IPS-18a (cell line): ENCODE measurements at regions not wholly inside any gene's neighbourhood (a gene's known extent, or its start where the extent isn't known, plus 50 kb on each side); places are given as distances from the start of the nearest gene placed in this dataset.
"Not testable (repeated sequence)": the region's sequence is repeated elsewhere in the genome, so short reads cannot be mapped to it uniquely, and the experiment has no call there.

Experiments used
- H3K27ac ChIP-seq: one replicate; pipeline ENCODE4 v1.5.1; 2013; ENCODE audit warnings: low read length
- H3K27me3 ChIP-seq: one replicate; pipeline ENCODE4 v1.6.1; 2013; ENCODE audit warnings: mild to moderate bottlenecking, low read length; ENCODE audit not compliant: control insufficient read depth, insufficient read depth
- H3K36me3 ChIP-seq: one replicate; pipeline ENCODE4 v1.6.1; 2013; ENCODE audit warnings: low read depth, low read length; ENCODE audit not compliant: control insufficient read depth
- H3K4me1 ChIP-seq: one replicate; pipeline ENCODE4 v1.6.1; 2013; ENCODE audit warnings: low read depth, low read length; ENCODE audit not compliant: control insufficient read depth
- H3K4me3 ChIP-seq: one replicate; pipeline ENCODE4 v1.5.1; 2013; ENCODE audit warnings: low read length
- H3K9ac ChIP-seq: one replicate; pipeline ENCODE4 v1.6.1; 2013; ENCODE audit warnings: mild to moderate bottlenecking, low read length, moderate library complexity
- H3K9me3 ChIP-seq: one replicate; pipeline ENCODE4 v1.6.1; 2013; ENCODE audit warnings: low read depth, low read length; ENCODE audit not compliant: control insufficient read depth

DNA sequence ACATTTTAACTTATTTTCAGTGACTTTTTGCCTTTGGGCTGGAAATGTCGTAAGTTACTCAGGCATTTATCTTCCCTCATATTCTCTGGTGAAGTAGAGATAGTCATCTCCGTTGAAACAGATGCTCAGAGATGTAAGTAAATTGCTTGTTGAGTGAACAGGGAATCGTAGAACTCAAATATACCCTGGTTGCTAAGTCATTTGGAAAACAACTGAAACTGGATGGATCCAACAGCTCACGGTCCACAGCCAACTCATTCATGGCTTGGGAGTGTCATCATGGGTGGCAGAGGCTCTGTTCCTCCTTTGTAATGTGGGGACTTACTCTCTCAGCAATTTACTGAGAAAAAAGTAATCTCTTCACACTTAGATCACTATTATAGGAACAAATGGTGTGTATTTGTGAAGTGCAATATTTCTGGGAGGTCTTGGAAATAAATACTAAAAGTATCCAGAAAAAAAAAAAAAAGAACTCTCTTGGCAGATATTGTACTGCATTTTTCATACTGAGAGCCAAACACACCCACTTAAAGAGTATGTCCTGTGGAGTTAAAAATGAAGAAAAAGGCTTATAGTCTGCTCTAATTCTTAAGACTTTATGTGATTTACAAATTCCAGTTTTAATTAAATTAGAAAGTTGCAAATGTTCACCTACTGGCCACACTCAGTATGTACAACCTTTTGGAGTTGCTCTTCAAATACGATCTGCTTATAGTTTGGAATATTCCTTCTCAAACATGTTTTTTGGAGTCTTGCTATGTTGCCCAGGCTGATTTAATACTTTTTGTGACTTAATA, 107.4 kb downstream of the LEPR start:
- Histone ChIP-seq H3K27ac (no peak overlapping the region), H3K9me3 (no peaks in the 10 kb centered on the region), H3K9ac (no peak overlapping the region), H3K4me1 (no peaks in the 10 kb centered on the region), H3K4me3 (no peak overlapping the region), H3K27me3 (peaks cover 48% of the 10 kb centered on the region), H3K36me3 (no peaks in the 10 kb centered on the region)

DNA sequence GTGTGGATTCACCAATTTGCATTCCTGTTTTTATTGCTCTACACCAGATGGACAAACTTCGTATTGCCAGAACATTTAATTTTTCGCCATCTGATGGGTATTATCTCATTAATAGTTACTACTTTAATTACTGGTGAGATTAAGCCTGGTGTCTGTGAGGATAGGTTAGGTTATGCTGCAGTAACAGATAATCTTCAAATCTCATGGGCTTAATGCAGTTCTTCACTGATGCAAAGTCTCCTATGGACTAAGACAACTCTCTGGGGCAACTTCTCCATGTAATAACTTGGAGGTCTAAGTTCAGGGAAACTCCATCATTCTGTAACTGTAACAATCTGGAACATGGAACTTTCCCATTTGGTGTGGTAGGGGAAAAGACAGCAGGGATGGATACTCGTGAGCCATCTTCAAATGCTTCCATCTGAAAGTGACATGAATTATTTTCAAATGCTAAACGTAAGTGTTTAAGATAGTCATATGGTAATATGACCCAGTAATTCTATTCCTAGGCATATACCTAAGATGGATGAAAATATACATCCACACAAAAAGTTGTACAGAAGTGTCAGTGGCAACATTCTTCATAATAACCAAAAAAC, 111.6 kb downstream of the LEPR start:
- H3K9ac ChIP-seq, result no peak overlapping the region
- H3K4me3 ChIP-seq, result no peak overlapping the region
- no peaks in the 10 kb centered on the region for H3K36me3 ChIP-seq
- no peaks in the 10 kb centered on the region for H3K9me3 ChIP-seq
- H3K27ac ChIP-seq, result no peak overlapping the region
- peaks cover 10% of the 10 kb centered on the region for H3K27me3 ChIP-seq
- no peaks in the 10 kb centered on the region for H3K4me1 ChIP-seq

DNA sequence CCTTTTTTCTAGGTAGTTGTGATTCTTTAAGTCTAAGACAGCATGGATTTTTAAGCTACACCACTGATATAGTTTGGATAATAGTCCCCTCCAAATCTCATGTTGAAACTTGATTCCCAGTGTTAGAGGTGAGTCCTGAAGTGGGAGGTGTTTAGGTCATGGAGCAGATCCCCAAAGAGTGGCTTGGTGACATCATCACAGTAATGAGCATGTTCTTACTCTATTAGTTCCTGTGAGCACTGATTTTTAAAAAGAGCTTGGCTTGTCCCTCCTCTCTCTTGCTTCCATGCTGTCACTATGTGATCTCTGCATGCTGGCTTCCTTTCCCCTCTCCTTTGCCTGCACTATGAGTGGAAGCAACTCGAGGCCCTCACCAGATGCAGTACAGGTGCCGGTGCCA, 115.5 kb downstream of the LEPR start:
- Histone ChIP-seq H3K36me3 (no peaks in the 10 kb centered on the region), H3K27ac (no peak overlapping the region), H3K4me3 (no peak overlapping the region), H3K27me3 (no peaks in the 10 kb centered on the region), H3K9me3 (no peaks in the 10 kb centered on the region), H3K4me1 (no peaks in the 10 kb centered on the region), H3K9ac (no peak overlapping the region)

DNA sequence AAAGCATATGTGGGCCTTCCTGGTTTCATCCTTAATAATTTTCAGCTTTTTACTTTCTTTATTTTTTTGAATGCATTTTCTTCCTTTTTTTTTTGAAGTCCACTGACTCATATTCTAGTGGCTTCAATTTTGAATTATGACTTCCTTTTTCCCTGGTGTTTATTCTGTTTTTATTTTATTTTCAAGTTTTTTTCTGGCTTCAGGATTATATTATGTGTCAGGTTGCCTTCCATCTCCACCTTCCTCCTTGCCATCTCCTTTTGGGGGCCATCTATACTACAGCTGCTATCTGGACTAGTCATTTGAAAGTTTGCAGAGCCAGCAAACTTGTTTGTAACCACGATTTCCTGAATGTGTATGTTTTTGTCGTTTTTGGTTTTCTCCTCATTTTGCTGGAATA, 117.6 kb downstream of the LEPR start:
- no peak overlapping the region for H3K4me3 ChIP-seq
- no peaks in the 10 kb centered on the region for H3K36me3 ChIP-seq
- H3K27me3 ChIP-seq, result no peaks in the 10 kb centered on the region
- no peak overlapping the region for H3K27ac ChIP-seq
- H3K4me1 ChIP-seq, result no peaks in the 10 kb centered on the region
- H3K9ac ChIP-seq, result no peak overlapping the region
- no peaks in the 10 kb centered on the region for H3K9me3 ChIP-seq

DNA sequence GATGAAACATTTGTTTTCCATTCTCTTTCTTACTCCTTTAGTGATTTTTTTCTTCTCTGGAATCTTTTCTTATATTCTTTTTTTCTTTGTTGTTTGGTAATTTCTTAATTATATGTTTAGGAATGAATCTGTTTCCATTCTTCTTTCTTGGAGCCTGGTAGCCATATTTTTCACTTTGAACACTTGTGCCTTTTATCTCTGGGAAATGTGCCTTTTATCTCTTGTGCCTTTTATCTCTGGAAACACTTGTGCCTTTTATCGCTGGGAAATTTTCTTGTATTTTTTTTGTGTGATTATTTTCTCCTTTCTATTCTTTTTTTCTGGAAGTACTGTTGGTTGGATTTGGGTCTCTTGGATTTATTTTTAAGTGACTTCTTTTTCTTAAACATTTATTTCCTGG, 118.2 kb downstream of the LEPR start:
- no peak overlapping the region for H3K9ac ChIP-seq
- no peaks in the 10 kb centered on the region for H3K4me1 ChIP-seq
- H3K27ac ChIP-seq, result no peak overlapping the region
- H3K27me3 ChIP-seq, result no peaks in the 10 kb centered on the region
- no peak overlapping the region for H3K4me3 ChIP-seq
- no peaks in the 10 kb centered on the region for H3K9me3 ChIP-seq
- H3K36me3 ChIP-seq, result no peaks in the 10 kb centered on the region

DNA sequence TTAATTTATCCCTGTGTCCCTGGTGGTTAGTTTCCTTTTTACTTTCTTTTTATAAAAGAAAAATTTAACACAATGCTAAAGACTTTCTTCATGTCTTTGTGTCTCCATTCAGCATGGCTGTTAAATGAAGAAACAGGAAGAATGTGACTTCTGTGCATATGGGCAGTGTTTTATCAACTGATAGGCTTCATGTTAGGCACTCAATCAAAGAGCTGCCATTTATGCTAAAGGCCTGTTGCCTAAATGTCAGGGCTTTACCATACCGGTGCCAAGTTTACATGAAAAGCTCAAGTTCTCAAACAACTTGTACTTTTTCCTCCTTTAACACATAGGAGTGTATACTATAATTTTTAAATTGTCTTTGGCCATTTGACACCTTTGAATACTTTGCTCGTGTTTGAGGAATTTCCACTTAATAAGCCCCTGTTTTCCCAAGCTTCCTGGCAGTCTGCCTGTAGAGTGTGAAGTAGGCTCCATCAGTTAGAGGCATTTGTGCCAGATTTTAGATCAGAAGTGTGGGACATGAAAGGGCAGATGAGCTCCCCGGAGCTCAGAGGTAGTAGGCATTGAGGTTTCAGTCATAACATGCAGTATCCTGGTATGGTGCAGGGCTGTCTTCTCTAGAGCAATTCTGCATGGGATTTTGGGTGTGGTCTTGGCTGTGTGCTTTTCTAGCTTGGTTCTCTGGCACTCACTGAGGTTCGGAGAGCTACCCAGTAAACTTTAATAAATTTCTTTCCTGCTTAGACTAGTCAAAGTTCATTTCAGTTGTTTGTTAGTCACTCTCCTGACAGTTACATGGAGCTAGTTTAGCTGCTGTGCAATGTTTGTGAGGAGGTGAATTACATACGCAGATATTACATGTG, 119.0 kb downstream of the LEPR start:
- H3K4me3 ChIP-seq, result no peak overlapping the region
- H3K27me3 ChIP-seq, result no peaks in the 10 kb centered on the region
- H3K9me3 ChIP-seq, result no peaks in the 10 kb centered on the region
- no peak overlapping the region for H3K27ac ChIP-seq
- H3K4me1 ChIP-seq, result no peaks in the 10 kb centered on the region
- no peaks in the 10 kb centered on the region for H3K36me3 ChIP-seq
- H3K9ac ChIP-seq, result no peak overlapping the region

DNA sequence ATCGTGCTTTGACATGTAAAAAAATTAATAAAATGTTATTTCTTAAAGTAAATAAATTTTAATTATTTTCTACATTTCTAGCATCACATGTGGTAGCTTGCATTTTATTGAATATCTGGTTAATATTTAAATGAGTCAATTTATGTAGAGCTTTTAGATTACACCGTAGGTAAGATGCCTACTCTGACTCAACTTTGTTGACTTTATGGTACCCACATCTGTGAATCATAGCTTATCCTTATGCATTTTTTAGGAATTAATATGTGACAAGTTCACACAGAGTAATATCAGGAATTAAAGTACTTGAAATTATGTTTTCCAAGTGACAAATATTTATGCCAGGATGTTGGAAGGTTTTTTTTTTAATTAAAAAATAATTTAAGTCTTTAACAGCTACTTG, 120.7 kb downstream of the LEPR start:
- Histone ChIP-seq H3K27ac (no peak overlapping the region), H3K4me1 (no peaks in the 10 kb centered on the region), H3K36me3 (no peaks in the 10 kb centered on the region), H3K9me3 (no peaks in the 10 kb centered on the region), H3K27me3 (no peaks in the 10 kb centered on the region), H3K4me3 (no peak overlapping the region), H3K9ac (no peak overlapping the region)

DNA sequence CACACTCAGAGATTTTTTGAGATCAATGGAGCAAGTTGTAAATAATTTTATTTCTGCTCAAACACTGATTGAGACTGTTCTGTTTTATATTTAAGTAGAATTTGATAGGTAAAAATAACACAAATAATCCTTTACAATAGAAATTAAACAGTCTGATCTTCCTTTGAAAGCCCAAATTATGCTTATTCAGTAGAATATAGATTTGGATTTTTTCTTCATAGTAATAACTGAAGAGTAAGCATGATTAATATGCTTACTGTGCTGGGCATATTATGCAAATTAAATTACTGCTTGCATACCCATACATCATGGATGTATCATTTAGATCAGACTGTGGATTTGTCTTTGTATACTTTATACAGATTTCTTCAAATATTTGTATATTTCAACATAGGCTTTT, 121.4 kb downstream of the LEPR start:
- Histone ChIP-seq H3K36me3 (no peaks in the 10 kb centered on the region), H3K9ac (no peak overlapping the region), H3K27me3 (no peaks in the 10 kb centered on the region), H3K27ac (no peak overlapping the region), H3K4me3 (no peak overlapping the region), H3K4me1 (no peaks in the 10 kb centered on the region), H3K9me3 (no peaks in the 10 kb centered on the region)

DNA sequence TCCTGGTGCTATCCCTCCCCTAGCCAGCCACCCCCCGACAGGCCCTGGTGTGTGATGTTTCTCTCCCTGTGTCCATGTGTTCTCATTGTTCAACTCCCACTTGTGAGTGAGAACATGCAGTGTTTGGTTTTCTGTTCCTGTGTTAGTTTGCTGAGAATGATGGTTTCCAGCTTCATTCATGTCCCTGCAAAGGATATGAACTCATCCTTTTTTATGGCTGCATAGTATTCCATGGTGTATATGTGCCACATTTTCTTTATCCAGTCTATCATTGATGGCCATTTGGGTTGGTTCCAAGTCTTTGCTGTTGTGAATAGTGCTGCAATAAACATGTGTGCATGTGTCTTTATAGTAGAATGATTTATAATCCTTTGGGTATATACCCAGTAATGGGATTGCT, 122.1 kb downstream of the LEPR start:
- H3K36me3 ChIP-seq, H3K9me3 ChIP-seq, H3K4me1 ChIP-seq, H3K9ac ChIP-seq, H3K27ac ChIP-seq, H3K27me3 ChIP-seq, H3K4me3 ChIP-seq: not testable (repeated sequence)

DNA sequence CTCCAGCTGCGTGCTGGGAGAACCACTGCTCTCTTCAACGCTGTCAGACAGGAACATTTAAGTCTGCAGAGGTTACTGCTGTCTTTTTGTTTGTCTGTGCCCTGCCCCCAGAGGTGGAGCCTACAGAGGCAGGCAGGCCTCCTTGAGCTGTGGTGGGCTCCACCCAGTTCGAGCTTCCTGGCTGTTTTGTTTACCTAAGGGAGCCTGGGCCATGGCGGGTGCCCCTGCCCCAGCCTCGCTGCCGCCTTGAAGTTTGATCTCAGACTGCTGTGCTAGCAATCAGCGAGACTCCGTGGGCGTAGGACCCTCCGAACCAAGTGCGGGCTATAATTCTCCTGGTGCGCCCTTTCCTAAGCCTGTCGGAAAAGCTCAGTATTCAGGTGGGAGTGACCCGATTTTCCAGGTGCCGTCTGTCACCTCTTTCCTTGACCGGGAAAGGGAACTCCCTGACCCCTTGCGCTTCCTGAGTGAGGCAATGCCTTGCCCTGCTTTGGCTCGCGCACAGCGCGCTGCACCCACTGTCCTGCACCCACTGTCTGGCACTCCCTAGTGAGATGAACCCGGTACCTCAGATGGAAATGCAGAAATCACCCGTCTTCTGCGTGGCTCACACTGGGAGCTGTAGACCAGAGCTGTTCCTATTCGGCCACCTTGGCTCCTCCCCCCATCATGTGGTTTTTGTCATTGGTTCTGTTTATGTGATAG, 130.0 kb downstream of the LEPR start:
- H3K27ac ChIP-seq, H3K9me3 ChIP-seq, H3K9ac ChIP-seq, H3K36me3 ChIP-seq, H3K27me3 ChIP-seq, H3K4me1 ChIP-seq: not testable (repeated sequence)
- peak overlapping the region; percentile 61 for H3K4me3 ChIP-seq

DNA sequence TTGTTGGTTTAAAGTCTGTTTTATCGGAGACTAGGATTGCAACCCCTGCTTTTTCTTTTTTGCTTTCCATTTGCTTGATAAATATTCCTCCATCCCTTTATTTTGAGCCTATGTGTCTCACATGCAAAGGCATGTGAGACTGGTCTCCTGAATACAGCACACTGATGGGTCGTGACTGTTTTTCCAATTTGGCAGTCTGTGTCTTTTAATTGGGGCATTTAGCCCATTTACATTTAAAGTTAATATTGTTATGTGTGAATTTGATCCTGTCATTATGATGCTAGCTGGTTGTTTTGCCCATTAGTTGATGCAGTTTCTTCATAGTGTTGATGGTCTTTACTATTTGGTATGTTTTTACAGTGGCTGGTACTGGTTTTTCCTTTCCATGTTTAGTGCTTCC, 132.0 kb downstream of the LEPR start:
- H3K27me3 ChIP-seq, H3K9me3 ChIP-seq: not testable (repeated sequence)

More for the DNA sequence above, 132.0 kb downstream of the LEPR start:
- H3K9ac ChIP-seq, H3K36me3 ChIP-seq, H3K4me3 ChIP-seq, H3K27ac ChIP-seq, H3K4me1 ChIP-seq: not testable (repeated sequence)
